ENCODE measurements at regions not wholly inside any gene's neighbourhood (a gene's known extent, or its start where the extent isn't known, plus 50 kb on each side); places are given as distances from the start of the nearest gene placed in this dataset.

- TF ChIP-seq CTCF (IDR thresholded peaks at IDR 0.05; ENCODE audit: insufficient read depth, low read depth, low read length, missing control alignments): no peak
- H3K4me3 ChIP-seq (ENCODE audit: low read length): no peak overlapping the region
- no peak for DNase-seq (ENCODE audit: low read depth)
Observed at GRCh38 chr9:71243951-71244350, 122.5 kb upstream of the TRPM3 start.

GRCh38 chr9:71242081-71242480 is 120.7 kb upstream of the TRPM3 start:
- no peak for DNase-seq (ENCODE audit: low read depth)
- no peak overlapping the region for H3K4me3 ChIP-seq (ENCODE audit: low read length)
- no peak for TF ChIP-seq CTCF (IDR thresholded peaks at IDR 0.05; ENCODE audit: insufficient read depth, low read depth, low read length, missing control alignments)

GRCh38 chr9:71237051-71237450 is 115.6 kb upstream of the TRPM3 start:
- no peak for DNase-seq (ENCODE audit: low read depth)
- TF ChIP-seq CTCF (IDR thresholded peaks at IDR 0.05; ENCODE audit: insufficient read depth, low read depth, low read length, missing control alignments): no peak
- no peak overlapping the region for H3K4me3 ChIP-seq (ENCODE audit: low read length)

GRCh38 chr9:71233646-71234045 is 112.2 kb upstream of the TRPM3 start:
- no peak for DNase-seq (ENCODE audit: low read depth)
- no peak for TF ChIP-seq CTCF (IDR thresholded peaks at IDR 0.05; ENCODE audit: insufficient read depth, low read depth, low read length, missing control alignments)
- H3K4me3 ChIP-seq (ENCODE audit: low read length): no peak overlapping the region

- DNase-seq (ENCODE audit: low read depth): no peak
- no peak overlapping the region for H3K4me3 ChIP-seq (ENCODE audit: low read length)
- TF ChIP-seq CTCF (IDR thresholded peaks at IDR 0.05; ENCODE audit: insufficient read depth, low read depth, low read length, missing control alignments): no peak
Observed at GRCh38 chr9:71223953-71224538, 102.6 kb upstream of the TRPM3 start.

- no peak overlapping the region for H3K4me3 ChIP-seq (ENCODE audit: low read length)
- TF ChIP-seq CTCF (IDR thresholded peaks at IDR 0.05; ENCODE audit: insufficient read depth, low read depth, low read length, missing control alignments): no peak
- DNase-seq (ENCODE audit: low read depth): peak; percentile 54
Observed at GRCh38 chr9:71218774-71219173, 97.4 kb upstream of the TRPM3 start.

GRCh38 chr9:71213633-71214032 is 92.2 kb upstream of the TRPM3 start:
- DNase-seq (ENCODE audit: low read depth): no peak
- no peak for TF ChIP-seq CTCF (IDR thresholded peaks at IDR 0.05; ENCODE audit: insufficient read depth, low read depth, low read length, missing control alignments)
- no peak overlapping the region for H3K4me3 ChIP-seq (ENCODE audit: low read length)

All from epithelial cell of esophagus (primary cell).